ENCODE measurements at regions not wholly inside any gene's neighbourhood (a gene's known extent, or its start where the extent isn't known, plus 50 kb on each side); places are given as distances from the start of the nearest gene placed in this dataset.

- Histone ChIP-seq H3K4me2 (ENCODE audit: low read depth, low read length) (no peak overlapping the region), H3K4me3 (replicated peaks in 1 of 3; ENCODE audit: insufficient read depth in 1 of 3, low read depth in 2 of 3, low read length in 3 of 3) (no peak overlapping the region), H3K9me3 (ENCODE audit: low read length) (no peaks in the 10 kb centered on the region), H4K20me1 (ENCODE audit: insufficient read depth, low read length) (no peaks in the 10 kb centered on the region), H2AFZ (ENCODE audit: low read length) (no peak overlapping the region), H3K4me1 (ENCODE audit: insufficient read depth, low read length) (no peaks in the 10 kb centered on the region), H3K27me3 (ENCODE audit: control insufficient read depth in 1 of 2, insufficient read depth in 2 of 2, low read length in 2 of 2) (no peaks in the 10 kb centered on the region), H3K79me2 (ENCODE audit: insufficient read depth, low read length) (no peaks in the 10 kb centered on the region), H3K27ac (ENCODE audit: extremely low read length, insufficient read depth, low read length) (no peak overlapping the region), H3K9ac (ENCODE audit: insufficient read depth, low read depth, low read length) (no peak overlapping the region), H3K36me3 (replicated peaks in 1 of 2; ENCODE audit: control insufficient read depth in 1 of 2, insufficient read depth in 2 of 2, low read length in 2 of 2) (no peaks in the 10 kb centered on the region)
- DNase-seq (ENCODE audit: low spot score) (no peak), FAIRE-seq (no peak), ATAC-seq (no peak)
- CTCF ChIA-PET (ENCODE audit: low intra/inter-chr PET ratio, low total read pairs), result no interaction called here
- WGBS (ENCODE audit: low lambda C conversion rate), result 0% methylated on average over 1 of the region's 1 CpG
- intact Hi-C loops (cut with micrococcal nuclease; ENCODE audit: unreplicated experiment), result no loop called here
- BruUV-seq (replicated peaks), result no TSS peak
- in situ Hi-C loops (cut with HindIII; ENCODE audit: extremely low pct_ligation_motif_present, low pct_unique_long_range_greater_than_20kb), result no loop called here
- TF ChIP-seq ZNF660 (CRISPR knock-in tag; IDR thresholded peaks at IDR 0.05; ENCODE audit: borderline replicate concordance, low read depth) (no peak), SOX6 (IDR thresholded peaks at IDR 0.05) (no peak), SOX6 (CRISPR knock-in tag; IDR thresholded peaks at IDR 0.05) (no peak), PAXIP1 (CRISPR knock-in tag; conservative IDR thresholded peaks at IDR 0.05) (no peak), ZNF205 (CRISPR knock-in tag; IDR thresholded peaks at IDR 0.05) (no peak), ETV6 (CRISPR knock-in tag; conservative IDR thresholded peaks at IDR 0.05) (no peak), KLF9 (CRISPR knock-in tag; IDR thresholded peaks at IDR 0.05; ENCODE audit: low read depth) (no peak)
- POLR2A ChIA-PET, result no interaction called here
These were observed 185.1 kb upstream of the SLCO3A1 start for GRCh38 chr15:91668370-91668769.

GRCh38 chr15:91670108-91670507 lies 183.4 kb upstream of the SLCO3A1 start:
- ChIA-PET CTCF (ENCODE audit: low intra/inter-chr PET ratio, low total read pairs) (no interaction called here), POLR2A (no interaction called here)
- no TSS peak for BruUV-seq (replicated peaks)
- DNase-seq (ENCODE audit: low spot score) (no peak), FAIRE-seq (no peak), ATAC-seq (no peak)
- Histone ChIP-seq H3K4me2 (ENCODE audit: low read depth, low read length) (no peak overlapping the region), H3K27ac (ENCODE audit: extremely low read length, insufficient read depth, low read length) (no peak overlapping the region), H3K4me1 (ENCODE audit: insufficient read depth, low read length) (no peaks in the 10 kb centered on the region), H3K9me3 (ENCODE audit: low read length) (no peaks in the 10 kb centered on the region), H2AFZ (ENCODE audit: low read length) (no peak overlapping the region), H3K36me3 (replicated peaks in 1 of 2; ENCODE audit: control insufficient read depth in 1 of 2, insufficient read depth in 2 of 2, low read length in 2 of 2) (no peaks in the 10 kb centered on the region), H3K4me3 (replicated peaks in 1 of 3; ENCODE audit: insufficient read depth in 1 of 3, low read depth in 2 of 3, low read length in 3 of 3) (no peak overlapping the region), H4K20me1 (ENCODE audit: insufficient read depth, low read length) (no peaks in the 10 kb centered on the region), H3K9ac (ENCODE audit: insufficient read depth, low read depth, low read length) (no peak overlapping the region), H3K27me3 (ENCODE audit: control insufficient read depth in 1 of 2, insufficient read depth in 2 of 2, low read length in 2 of 2) (no peaks in the 10 kb centered on the region), H3K79me2 (ENCODE audit: insufficient read depth, low read length) (no peaks in the 10 kb centered on the region)
- intact Hi-C loops (cut with micrococcal nuclease; ENCODE audit: unreplicated experiment) (no loop called here), in situ Hi-C loops (cut with HindIII; ENCODE audit: extremely low pct_ligation_motif_present, low pct_unique_long_range_greater_than_20kb) (no loop called here)
- WGBS (ENCODE audit: low lambda C conversion rate), result 8% methylated on average over 2 of the region's 2 CpGs
- TF ChIP-seq ZFAT (CRISPR knock-in tag; conservative IDR thresholded peaks at IDR 0.05) (no peak), ZNF234 (CRISPR knock-in tag; conservative IDR thresholded peaks at IDR 0.05) (no peak), ETV6 (CRISPR knock-in tag; conservative IDR thresholded peaks at IDR 0.05) (no peak), AKNA (CRISPR knock-in tag; IDR thresholded peaks at IDR 0.05; ENCODE audit: borderline replicate concordance) (no peak), ZNF746 (CRISPR knock-in tag; IDR thresholded peaks at IDR 0.05) (no peak), ZNF672 (CRISPR knock-in tag; IDR thresholded peaks at IDR 0.05) (no peak), ZNF550 (CRISPR knock-in tag; IDR thresholded peaks at IDR 0.05; ENCODE audit: borderline replicate concordance) (no peak)

Measured in HepG2 (cell line).